ENCODE measurements at regions not wholly inside any gene's neighbourhood (a gene's known extent, or its start where the extent isn't known, plus 50 kb on each side); places are given as distances from the start of the nearest gene placed in this dataset.
"Not testable (repeated sequence)": the region's sequence is repeated elsewhere in the genome, so short reads cannot be mapped to it uniquely, and the experiment has no call there.

DNA sequence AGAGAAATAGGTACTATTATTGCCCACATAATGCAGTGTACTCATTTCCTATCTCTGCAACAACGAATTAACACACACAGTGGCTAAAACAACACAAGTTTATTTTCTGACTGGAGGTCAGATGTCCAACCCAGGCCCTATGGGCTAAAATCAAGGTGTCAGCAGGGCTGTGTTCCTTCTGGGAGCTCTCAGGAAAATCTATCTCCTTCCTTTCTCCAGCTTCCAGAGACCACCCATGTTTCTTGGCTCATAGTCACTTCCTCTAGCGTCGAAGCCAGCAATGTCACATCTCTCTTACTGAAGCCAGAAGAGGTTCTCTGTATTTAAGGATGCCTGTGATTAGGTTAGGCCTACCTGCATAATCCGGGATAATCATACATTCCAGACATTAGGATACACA is 60.9 kb upstream of the TOP1 start:
- no peak for TF ChIP-seq CTCF (IDR thresholded peaks at IDR 0.05; ENCODE audit: low read depth, low read length)

GRCh38 chr20:40968816-40969562 is 59.6 kb upstream of the TOP1 start:
- TF ChIP-seq CTCF (IDR thresholded peaks at IDR 0.05; ENCODE audit: low read depth, low read length), result peak; percentile 96
- DNase-seq (ENCODE audit: extremely low read depth, low read depth), result not testable (repeated sequence)

More for the DNA sequence above, 60.9 kb upstream of the TOP1 start:
- no peak for DNase-seq (ENCODE audit: extremely low read depth, low read depth)

DNA sequence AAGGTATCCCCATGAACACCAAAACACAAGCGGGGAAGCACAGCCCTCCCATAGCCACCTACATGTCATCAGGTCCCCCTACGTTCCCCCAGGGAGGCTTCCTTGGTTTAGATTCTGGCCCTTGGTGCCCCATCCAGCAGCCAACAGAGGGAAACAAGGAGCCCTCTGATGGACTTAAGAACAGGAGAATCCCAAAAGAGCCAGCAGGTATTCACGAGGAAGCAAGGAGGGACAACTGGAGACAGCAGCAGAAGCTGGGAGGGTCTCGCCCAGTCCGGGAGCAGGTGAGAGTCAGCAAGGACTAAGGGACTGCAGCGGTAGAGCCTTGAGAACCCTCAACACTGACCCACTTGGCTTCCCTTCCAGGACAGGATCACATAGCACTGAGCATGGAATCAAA is 58.4 kb upstream of the TOP1 start:
- no peak; the same call in 1 of the 2 replicates for TF ChIP-seq CTCF (IDR thresholded peaks at IDR 0.05; ENCODE audit: low read depth, low read length)
- no peak for DNase-seq (ENCODE audit: extremely low read depth, low read depth)

- no peak for DNase-seq (ENCODE audit: extremely low read depth, low read depth)
- no peak for TF ChIP-seq CTCF (IDR thresholded peaks at IDR 0.05; ENCODE audit: low read depth, low read length)
Observed at GRCh38 chr20:40977218-40977617, 51.4 kb upstream of the TOP1 start.

GRCh38 chr20:40978761-40979160 is 49.9 kb upstream of the TOP1 start:
- no peak for DNase-seq (ENCODE audit: extremely low read depth, low read depth)

More at GRCh38 chr20:40978761-40979160, 49.9 kb upstream of the TOP1 start:
- TF ChIP-seq CTCF (IDR thresholded peaks at IDR 0.05; ENCODE audit: low read depth, low read length), result no peak

All from AG09319 (cell line).